ENCODE measurements at regions not wholly inside any gene's neighbourhood (a gene's known extent, or its start where the extent isn't known, plus 50 kb on each side); places are given as distances from the start of the nearest gene placed in this dataset.

- no peak for DNase-seq
Measured at GRCh38 chr13:103161476-103161875, 95.3 kb upstream of the SLC10A2 start.

DNA sequence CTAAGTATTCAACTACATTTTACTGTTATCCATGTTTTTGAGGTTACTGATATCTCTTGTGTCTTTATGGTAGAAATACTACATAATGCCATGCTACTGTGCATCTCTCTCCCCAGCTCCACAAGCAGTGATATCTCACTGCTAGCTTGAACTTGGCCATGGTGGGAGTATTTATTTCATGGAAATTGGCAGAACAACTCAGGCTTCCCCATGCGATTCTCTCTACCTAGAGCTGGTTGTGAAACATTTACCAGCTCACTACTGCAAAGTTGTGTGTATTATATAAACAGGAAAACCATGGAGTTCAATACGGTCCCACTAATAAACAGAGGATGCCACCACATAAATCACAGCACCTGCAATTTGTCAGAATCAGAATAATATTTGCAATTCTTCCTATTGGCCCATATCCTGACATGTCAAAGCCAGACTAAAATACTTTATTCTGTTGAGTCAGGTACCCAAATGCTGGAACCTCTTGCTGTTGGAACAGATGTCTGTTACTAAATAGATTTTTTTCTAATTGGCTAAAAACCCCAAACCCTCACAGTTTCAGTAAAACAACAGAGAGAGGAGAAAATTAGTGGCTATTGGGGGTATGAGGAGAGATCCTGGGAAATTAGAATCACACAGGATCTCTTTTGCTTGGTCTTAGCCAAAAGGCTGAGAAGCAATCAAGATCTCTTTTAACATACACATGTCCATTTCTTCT is 91.4 kb upstream of the SLC10A2 start:
- no peak for DNase-seq

DNA sequence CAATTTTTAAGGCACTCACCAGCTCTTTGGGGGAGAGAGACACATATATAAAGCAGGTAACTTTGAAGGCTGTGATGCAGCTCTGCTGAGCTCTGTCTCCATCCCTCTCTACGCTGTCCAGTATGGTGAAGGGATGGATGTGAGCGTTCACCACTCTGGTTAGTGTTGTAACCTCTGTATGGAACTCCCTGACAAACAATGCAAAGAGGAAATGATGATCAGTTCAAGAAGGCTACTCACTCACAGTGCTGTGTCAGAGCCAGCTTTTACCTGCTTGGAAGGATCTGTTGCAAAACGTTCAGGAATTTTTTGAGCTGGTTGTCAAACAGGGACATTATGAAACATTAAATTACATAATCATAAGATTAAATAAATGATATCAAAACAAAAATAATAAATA is 90.8 kb upstream of the SLC10A2 start:
- no peak for DNase-seq

GRCh38 chr13:103156346-103156998 is 90.3 kb upstream of the SLC10A2 start:
- DNase-seq: no peak

- DNase-seq: no peak
Measured at GRCh38 chr13:103153466-103153865, 87.2 kb upstream of the SLC10A2 start.

DNA sequence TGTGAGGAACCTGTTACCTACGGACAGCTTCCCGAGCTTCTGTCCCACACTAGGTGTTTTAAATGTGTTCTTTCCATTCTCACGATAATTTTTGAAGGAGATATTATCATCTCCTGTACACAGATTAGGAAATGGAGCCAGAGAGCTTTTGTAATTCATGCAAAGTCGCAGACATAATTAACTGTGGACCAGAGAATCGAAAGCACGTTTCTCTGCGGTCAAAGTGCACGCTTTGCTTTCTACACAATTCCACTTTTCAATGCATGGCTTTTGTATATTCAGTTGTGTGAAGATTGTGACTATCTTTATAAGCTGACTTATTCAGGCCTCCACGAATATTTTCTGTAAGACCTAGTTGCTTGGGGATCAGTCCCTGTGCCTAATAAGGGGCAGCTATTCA is 81.7 kb upstream of the SLC10A2 start:
- DNase-seq: no peak

- DNase-seq: no peak
Measured at GRCh38 chr13:103145442-103145841, 79.2 kb upstream of the SLC10A2 start.

DNA sequence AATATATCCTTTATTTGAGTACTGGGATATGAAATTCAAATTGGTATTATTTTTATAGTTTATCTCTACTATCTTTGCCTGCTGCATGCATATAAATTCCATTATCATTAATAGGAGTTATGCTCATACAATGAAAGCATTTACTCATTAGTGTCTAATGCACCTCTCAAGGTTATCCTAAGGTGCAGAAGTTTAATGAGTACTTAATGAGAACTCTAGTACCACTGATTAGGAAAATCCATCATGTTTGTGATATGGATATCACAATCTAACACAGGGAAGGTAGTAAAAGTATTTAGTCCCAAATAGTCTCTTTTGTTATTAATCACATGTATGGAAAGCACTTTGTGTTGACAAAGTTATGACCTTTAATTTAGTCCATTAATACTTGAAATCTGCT is 77.2 kb upstream of the SLC10A2 start:
- DNase-seq: no peak

- no peak for DNase-seq
Measured at GRCh38 chr13:103142151-103142550, 75.9 kb upstream of the SLC10A2 start.

DNA sequence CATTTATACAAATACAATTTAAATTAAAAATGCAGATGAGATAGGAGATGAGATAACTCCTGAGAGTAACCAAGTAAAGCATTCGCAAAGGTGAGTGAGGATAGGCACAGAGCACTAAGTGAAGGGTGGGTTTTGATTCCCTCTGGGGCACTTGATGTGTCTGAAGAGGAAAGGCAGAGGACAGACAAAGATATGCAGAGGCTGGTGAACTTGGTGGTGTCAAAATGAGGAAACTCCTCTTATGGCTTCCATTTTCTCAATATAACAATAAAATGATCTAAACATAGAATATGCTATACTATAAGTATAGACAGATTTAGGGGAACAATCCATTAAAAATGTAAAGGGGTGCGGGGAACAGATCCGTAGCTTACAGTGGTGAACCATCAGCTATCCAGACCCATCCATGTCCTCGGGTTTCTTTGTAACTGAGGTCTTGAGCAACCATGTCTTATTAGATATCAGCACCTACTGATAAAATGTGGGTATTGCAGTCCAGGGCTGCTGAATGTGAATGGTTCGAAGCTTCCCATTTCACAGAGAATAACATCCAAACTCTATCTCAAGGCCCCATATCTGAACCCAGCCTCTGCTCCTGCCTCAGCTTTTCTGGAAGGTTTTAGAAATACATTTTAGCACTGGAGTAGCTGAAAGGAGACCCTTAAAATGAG is 73.9 kb upstream of the SLC10A2 start:
- peak; percentile 31 for DNase-seq

GRCh38 chr13:103134271-103134670 is 68.1 kb upstream of the SLC10A2 start:
- no peak for DNase-seq

DNA sequence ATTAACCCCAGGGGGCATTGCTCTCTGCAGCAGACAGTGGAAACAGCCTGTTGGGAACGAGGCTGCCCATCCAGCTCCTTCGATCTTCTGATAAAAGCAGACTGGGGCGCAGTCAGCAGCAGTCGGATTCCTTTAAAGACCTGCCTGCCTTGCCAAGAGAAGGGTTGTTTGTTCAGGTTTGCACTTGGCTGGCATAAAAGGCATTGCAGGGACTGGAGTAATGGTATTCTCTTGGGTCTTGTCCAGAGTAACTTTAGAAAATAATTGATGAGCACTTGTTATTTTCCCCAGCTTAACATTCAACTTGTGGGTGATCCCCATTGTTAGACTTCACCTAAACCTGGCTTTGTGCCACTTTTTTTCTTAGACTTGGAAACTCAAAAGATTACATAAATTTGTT is 67.3 kb upstream of the SLC10A2 start:
- DNase-seq: no peak

DNA sequence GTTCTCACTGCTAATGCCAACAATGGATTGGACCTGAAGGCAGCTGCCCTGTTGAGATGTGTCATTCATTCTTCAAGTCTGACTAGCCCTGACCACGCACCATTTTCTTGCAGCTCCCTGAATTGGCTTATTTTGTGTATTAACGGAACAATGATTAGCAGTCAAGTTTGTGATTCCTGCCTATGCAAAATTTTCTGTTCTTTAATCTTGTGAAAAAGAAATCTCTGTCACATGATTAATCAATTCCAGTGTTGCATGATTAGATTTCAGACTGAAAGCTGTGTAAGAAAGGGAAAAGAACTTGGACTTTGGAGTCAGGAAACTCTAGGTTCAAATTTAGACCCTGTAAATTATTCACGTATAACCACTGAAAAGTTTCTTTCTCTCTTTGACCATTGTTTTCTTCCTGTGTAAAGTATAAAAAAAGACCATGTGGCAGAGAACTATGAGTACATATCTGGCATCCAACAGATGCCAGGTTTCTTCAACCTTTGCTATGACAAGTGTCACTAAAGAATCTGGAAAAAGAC is 64.5 kb upstream of the SLC10A2 start:
- DNase-seq: no peak

DNA sequence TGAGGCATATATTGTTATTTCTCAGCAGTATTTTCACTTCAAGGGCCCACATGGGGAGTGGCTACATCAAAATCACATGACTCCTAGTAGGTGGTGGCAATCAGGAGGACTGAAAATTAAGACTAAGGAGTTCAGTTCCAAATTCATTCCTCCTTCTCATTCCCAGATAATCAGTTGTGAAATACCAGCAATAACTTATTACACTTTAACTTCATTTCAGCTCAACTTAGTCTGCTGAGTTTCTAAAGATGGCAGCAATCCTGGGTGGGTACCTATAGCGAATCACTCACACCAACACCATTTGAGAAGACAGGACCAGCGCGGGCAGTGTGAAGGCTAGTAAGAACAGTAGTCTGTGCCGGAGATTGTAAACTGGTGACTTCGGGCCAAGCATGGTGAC is 63.9 kb upstream of the SLC10A2 start:
- no peak for DNase-seq

Measured in NCI-H345 (cell line).